GM19463 (cell line): ENCODE measurements at regions not wholly inside any gene's neighbourhood (a gene's known extent, or its start where the extent isn't known, plus 50 kb on each side); places are given as distances from the start of the nearest gene placed in this dataset.

Experiments used
- ATAC-seq: cut with Tn5 transposase; IDR thresholded peaks from one replicate; pipeline ENCODE4 v1.9.1; 2021; ENCODE audit warnings: mild to moderate bottlenecking, moderate library complexity; ENCODE audit not compliant: unreplicated experiment

DNA sequence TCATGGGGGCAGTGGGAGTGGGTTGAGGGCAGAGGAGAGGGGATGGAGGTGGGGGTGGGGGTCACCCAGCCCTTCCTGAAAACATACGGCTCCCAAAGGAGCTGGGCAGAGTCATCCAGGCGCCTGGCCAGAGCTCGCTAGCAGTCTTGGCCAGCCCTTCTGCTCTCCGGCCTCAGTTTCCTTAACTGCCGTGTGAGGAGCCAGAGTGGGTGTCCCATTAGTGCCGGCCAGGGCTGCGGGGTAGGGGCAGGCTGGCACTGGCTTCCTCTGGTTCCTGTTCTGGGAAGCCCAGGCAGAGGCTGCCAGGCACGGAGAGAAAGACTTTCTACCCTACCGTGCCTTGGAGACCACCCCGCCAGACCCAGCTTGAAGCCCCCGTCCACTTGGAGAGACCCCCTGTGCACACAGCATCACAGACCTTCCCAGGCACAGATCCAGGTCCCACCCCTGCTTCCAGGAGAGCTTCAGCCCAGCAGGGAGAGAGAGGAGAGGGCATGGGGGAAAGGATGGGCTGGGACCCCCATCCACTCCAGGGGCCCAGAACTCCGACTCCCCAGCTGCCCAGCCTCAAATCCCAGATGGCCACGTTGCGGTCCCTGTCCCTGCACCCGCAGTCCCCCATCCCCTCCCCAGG lies 93.3 kb downstream of the RFLNA start:
- ATAC-seq, result no peak

DNA sequence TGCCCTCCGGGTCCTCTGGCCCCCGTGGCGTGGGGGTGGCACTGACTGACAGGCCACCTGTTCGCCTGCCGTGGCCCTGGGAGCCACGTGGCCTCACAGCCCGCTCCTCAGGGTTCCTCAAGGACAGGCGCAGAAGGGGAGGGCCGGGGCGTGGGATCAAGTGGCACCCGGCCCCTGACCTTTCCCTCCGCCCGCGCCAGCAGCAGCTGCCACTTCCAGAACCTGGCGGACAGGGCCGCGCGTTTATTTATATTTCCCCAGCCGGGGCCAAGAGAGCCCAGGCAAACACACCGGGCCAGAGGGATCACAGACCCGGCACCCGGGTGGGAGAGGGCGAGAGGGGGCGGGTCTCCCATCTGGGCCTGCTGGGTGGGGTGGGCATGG lies 92.6 kb downstream of the RFLNA start:
- no peak for ATAC-seq

DNA sequence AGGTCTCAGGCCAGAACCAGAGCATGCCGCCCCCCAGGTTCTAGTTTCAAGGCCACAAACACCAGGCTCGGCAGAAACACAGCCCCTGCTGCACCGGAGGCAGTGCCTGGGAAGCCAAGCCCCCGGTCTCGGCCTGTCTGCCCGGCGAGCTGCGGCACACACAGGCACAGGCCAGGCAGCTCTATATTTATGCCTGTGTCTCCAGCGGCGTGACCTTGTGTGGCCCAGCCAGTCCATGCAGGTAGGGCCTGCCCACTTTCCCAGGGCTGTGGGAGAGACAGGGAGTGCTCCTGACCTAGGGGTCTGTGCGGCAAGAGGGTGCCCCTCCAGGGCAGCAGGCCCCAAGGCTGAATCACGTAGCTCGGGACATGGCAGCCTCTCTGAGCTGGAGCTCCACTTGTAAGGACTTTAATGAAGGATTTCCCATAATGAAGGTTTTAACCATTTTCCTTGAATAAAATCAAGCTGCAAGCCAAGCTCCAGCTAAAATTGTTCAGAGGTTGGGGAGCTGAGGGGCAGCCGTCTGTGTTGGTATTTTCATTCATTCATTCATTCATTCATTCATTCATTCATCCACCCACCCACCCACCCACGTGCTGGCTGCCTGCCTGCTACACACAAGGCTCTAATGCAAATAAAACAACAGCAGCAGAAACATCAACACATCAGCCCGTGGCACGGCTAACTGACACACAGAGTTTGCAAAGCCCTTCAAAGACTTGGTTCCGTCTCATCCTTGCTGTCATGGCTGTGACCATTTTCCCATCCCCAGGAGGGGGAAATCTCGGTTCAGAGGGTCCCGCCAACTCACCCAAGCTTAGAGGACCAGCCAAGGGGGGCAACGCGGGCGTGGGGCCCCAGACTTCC lies 92.0 kb downstream of the RFLNA start:
- no peak for ATAC-seq

DNA sequence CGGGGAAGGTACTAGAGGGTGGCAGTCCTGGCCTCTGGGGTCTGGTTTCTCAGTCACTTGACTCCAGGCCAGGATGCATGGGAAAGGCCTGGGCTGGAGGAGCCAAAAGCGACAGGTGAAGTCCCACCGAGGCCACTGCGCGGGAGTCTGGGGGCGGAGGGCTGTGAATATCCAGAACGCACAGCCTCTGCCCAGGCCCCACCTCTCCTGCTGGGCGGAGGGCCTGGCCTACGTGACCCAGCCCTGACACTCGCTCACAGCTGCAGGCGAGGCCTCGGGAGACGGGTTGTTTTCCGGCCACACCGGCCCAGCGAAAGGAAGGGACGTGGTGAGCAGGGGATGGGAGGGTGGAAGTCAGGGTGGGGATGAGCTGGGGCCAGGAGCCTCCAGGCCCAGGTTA lies 91.2 kb downstream of the RFLNA start:
- no peak for ATAC-seq

DNA sequence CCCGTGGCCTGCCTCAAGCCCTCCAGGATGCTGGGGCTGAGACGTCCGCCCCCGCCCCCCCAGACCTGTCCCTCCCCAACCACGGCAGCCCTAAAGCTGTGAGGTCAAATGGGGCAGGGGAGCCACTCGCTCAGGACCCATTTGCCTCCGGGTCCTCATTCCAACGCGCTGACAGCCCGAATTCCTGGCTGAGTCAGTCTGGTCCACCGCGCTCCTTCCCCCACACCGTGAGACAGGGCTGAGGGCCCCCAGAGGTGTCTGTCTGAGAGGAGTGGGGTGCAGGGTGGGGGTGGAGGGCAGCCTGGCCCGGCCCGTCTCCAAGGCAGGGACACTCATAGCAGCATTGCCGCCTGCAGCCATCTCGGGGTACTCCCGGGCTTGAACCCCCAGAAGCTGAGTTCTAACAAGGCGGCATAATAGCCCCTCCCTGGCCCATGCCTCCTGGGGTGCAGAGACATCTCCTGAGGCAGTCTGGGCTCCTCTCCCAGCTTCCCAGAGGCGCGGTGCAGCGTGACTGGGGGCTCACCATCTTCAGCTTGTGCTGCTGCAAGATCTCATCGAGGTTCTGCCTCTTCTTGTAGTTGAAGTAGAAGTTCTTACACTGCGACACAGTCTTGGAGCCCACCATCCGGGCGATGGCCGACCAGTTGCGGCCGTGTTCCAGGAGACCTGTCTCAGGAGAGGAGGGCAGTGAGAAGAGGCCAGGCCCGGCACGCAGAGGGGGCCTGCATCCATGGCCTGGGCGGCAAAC lies 90.5 kb downstream of the RFLNA start:
- ATAC-seq, result no peak

DNA sequence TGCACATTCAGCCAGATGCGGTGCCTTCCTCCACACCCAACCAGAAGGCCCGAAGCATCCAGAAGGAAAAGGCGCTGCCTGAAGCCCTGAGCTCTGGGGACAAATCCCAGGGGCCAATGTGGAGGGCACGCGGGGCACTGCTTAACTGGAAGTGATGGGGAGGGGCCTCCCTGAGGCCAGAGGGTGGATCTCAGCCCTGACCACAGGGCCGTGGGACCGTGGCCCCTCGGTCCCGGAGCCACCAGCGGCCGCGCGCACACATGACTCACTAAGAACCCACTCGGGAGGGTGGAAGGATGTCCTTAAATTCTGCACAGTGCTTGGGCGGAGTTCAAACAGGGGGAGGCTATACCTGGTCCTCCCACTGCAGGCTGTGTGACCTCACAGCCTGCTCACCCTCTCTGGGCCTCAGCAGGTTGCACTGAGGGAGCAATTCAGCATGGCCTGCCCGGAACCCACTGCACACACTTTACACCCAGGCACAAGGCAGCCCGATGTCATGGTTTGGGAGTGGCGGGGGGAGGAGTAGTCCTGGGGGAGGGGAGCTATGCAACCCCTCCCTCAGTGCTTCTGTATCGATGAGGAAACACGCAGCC lies 89.5 kb downstream of the RFLNA start:
- ATAC-seq, result no peak

DNA sequence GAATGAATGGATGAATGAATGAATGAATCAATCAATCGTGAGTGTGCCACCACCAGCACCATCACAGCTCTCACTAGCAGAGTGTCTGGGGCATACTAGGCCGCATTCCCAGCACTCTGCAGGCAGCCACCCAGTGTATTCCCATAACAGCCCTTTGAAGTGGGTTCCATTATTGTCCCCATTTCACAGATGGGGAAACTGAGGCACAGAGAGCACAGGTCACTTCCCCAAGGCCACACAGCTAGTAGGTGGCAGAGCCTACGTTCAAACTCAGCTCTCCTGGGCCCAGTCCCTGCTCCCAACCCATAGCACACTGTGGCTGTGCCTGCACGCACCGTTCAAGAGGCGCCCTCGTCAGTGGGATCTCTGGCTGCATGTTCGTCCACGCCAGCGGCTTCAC lies 88.1 kb downstream of the RFLNA start:
- no peak for ATAC-seq

DNA sequence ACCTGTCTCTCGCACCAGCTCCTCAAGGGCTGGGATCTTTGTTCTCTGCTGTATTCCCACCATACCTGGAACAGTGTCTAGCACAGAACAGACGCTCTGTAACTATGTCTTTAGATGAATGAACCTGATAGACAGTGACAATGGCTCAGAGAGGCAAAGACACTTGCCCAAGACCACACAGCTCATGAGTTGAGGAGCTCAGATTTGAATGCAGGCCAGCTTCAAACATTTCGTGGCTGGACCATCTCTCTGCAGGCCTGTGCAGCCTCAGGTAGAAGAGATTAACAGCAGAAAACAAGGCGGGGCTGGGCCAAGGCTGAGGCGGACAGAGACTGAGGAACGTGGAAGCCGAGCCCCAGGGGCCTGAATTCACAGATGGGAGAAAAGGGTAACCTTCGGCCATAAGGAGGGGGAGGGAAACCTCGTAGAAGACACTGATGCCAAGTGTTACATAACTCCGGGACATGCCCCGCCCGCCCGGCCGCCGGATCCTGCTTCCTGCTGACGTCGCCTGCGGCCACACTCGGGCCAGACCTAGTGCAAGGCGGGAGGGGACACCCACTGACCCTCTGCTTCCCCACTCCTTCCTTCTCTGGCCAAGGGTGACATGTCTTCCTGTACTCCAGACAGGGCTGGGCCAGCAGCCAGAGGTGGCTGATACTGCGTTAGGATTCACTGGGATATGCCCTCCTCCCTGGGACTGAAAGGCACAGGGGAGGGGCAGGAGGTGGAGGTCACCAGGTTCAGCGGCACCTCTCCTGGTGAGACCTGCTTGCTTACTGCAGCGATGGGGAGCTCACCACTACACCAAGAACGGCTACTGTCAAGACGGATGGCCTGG lies 86.8 kb downstream of the RFLNA start:
- no peak for ATAC-seq

DNA sequence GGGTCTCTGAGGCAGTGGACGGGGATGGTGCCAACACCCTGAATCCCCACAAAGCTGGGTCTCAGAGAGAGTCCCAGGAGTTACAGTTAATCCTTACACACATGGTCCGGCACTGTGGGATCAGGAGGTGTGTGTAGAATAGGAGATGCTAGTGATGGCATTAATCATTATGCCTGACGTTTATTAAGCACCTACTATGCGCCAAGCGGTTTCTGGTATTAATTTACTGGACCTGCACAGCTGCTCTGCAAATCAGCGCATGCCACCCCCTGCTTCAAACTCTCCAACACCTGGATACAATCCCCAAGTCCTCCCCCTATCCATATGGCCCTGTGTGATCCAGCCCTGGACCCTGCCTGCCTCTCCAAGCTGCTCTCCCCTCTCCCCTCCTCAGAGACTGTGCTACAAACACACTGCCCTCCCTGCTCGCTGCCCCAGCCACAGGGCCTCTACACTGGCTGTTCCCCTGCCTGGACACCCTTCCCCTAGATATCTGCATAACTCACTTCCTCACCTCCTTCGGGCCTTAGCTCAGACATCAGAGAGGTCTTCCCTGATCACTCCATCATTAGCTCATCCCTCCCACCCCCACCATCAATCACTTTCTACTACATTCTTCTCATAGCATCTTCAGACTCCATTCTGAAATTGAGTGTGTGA lies 86.0 kb downstream of the RFLNA start:
- no peak for ATAC-seq

DNA sequence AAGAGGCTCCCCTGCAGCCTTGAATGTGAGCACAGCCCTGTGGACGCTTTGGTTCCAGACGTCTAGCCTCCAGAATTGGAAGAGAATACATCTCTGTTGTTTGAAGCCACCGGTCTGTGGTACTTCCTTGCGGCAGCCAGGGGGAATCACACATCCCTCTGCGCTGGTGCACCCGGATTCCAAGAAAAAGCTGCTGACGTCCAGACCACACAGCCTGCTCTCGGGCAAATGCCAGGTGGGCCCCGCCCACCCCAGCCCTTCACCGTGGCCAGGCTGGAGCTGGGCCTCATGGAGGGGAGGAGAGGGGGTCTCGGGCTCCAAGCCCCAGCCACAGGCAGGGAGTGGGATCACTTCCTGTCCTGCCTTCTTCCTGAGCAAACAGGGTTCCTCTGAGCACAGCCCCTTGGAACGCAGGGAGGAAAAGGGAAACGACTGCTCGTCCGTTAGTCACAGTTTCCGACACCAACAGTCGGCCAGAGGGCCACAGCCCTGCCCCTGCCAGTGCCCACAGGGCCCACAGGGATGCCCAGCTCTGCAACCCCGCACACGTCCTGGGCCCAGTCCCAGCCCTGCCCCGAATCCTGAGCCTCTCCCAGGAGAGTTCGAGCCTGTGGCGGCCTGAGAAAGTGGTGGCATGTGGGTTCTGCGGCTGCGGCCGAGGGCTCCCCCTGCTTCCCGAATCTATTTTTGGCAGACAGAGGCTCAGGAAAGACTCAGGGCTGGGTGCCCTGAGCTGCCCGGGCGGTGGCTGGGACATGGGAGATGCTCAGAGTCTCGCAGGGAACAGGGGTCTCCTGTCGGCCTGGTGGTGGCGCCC lies 85.3 kb downstream of the RFLNA start:
- no peak for ATAC-seq

DNA sequence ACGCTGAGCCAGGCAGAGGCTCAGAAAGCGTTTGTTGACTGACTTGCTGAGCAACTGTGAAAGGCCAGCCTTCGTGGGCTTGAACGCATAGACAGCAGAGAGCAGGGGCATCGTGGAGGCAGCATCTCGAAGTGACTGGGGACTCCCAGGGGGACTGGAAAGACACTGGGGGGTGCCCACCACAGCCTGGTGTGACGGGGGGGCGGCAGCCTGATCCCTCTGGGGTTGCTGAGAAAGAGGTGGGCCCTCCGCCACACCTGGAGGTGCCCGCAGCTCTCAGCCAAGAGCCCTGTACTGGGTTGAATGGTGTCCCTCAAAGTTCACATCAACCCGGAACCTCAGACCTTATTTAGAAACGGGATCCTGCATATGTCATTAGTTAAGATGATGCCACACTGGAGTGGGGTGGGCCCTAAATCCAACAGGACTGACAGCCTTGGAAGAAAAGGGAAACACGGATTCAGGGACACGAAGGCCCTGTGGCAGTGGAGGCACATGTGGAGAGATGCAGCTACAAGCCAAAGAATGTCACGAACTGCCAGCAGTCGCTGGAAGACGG lies 84.6 kb downstream of the RFLNA start:
- no peak for ATAC-seq

DNA sequence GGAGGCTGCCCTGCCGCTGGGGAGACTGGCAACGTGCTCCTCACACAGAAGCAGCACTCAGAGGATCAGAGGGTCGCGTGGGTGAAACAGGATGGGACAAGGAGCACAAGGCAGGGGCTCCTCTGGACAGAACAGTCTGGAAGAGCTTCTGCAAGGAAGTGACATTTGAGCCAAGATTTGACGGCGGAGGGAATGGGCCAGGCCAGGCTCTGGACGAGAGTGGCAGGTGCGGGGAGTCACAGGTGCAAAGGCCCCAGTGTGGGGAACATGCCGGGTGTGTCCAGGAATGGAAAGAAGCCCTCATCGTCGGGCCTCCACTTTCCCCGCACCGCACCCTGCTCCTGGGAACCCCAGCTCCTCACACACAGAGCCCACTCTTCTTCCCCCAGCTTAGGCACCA lies 84.0 kb downstream of the RFLNA start:
- no peak for ATAC-seq

DNA sequence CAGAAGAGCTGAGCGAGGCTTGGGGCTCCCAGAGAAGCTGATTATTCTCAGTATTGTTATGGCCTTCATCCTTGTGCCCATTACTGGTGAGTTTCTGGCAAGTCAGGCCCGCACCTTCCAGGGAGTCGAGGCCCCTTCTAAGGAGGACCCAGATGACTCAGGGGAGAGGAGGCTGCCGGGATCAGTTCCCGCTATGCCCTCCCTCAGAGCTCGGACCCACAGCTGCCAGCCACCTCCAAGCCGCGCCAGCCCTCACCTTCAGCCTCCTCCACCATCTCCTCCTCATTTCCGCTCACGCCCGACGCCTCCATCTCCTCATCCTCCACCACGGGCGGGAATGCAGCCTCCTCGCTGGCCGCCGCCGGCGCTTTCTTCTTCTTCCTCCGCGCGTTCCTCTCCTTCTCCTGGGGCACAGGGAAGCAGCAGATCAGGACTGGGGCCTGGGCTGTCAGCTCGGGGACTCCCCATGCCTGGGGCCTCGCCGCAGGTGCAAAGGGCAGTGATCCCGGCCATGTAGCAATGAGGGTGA lies 83.2 kb downstream of the RFLNA start:
- ATAC-seq, result no peak

DNA sequence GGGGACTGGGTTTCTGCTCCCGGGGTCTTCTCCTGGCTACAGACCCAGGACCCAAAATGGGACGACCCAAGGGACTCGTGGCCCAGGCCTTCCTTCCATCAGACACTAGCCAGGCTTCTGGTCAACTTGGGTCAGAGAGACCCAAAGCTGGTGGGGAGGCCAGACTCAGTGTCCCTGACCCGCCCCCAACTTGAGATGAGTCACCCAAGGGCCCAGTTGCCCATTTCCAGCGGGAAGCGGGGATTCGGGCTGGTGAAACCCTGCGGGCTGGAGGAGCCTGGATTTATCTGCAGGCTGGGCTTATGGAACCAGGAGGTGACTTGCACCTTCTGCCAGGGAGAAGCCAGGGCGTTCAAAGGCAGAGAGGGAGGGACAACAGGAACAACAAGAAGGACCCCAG lies 81.5 kb downstream of the RFLNA start:
- ATAC-seq, result no peak

DNA sequence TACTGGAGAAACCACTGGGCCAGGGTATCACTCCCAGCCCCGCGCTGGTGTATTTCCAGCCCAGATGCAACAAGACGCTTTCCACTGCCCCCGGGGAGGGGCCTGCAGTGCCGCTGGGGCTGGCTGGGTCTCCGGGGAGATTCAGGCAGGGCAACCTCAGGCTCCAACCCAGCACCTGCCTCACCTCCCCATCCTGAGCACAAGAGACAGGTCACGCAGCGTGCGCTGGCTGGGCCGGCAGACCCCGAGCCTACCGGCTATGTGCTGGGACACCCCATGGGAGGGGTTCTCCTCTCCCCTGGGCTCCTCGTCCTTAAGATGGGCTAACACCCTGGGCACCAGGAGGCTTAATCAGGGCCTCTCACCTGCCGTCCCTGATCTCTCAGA lies 80.9 kb downstream of the RFLNA start:
- no peak for ATAC-seq

DNA sequence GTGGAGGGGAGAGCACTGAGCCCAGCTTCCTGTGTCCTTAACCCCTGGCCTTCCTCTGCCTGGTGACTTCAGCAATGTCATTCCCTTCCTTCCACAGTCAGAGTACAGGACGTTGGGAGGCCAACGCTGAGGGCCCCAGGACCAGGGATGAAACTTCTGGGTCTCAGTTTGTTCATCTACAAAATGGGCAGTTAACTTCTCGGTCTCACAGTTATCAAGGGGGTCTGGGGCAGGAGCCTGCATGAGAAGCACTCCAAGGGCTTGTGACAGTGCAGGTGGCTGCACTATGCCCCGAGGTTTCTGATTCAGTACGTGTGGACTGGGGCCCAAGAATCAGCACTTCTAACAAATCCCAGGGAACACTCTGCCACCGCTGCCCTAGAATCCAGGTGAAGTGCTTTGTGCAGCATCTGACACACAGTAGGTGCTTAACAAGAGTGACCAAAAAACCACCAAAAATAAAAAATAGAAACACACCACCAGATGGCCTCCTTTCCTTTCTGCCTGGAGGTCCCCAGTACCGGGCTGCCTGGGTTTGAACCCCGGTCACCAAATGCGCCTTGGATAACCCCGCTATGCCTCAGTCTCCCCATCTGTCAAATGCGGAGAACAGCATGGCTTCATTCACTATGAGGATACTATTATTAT lies 80.4 kb downstream of the RFLNA start:
- no peak for ATAC-seq

DNA sequence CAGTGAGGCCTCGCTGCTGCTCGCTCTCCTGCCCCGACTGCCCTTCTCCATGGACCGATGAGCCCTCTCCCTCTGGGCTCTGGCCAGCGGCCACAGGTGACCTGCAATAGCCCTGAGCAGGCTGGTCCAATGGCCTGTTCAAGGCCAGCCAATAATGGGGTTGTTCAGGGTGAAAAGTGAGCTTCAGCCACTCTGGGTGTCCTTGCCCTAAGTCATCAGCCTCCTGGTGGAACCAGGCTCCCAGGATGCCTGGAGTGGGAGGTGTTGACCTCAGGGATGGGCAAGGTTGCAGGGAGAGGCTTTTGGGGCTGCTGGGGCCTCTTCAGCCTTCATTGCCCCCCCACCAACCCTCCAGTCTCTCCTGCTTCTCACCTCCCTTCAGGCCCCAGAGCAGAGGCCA lies 79.7 kb downstream of the RFLNA start:
- no peak for ATAC-seq

DNA sequence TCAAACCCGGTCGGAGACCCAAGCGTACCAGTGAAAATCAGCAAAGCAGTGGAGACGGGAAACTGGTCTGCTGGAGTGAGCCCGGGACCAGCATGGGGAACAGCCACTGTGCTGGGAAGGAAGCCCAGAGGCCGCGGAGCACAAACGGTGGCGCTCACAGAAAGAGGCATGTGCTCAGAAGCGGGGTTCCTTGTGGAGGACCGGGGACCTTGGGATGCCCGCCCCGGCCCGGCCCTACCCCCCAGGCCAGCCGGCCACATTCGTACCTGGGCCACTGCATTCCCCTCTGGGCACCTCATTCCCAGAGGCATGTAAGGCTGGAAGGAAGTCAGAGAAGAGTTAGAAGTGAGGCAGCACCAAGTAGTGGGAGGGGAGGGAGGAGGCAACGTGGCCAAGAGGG lies 79.3 kb downstream of the RFLNA start:
- ATAC-seq, result no peak
